ENCODE measurements at regions not wholly inside any gene's neighbourhood (a gene's known extent, or its start where the extent isn't known, plus 50 kb on each side); places are given as distances from the start of the nearest gene placed in this dataset.

DNA sequence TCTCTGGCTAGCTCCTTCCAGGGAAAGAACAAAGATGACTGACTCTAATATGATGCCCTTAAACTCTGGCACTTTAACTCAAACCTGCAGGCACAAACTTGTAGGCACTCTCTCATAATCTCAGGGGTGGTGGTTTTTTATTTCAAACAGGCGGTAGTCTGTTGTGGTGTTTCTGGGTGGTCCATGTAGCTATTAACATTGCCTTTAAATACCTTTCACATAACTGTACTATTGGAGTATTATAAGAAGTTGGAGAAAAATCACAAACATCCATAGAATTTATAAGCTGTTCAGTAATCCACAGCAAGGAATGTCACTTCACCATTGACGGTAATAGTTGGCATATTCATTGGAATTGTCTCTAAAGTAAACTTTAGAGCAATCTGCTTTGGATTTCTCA is 204.2 kb upstream of the PDE5A start:
- TF ChIP-seq, protein P1, sequence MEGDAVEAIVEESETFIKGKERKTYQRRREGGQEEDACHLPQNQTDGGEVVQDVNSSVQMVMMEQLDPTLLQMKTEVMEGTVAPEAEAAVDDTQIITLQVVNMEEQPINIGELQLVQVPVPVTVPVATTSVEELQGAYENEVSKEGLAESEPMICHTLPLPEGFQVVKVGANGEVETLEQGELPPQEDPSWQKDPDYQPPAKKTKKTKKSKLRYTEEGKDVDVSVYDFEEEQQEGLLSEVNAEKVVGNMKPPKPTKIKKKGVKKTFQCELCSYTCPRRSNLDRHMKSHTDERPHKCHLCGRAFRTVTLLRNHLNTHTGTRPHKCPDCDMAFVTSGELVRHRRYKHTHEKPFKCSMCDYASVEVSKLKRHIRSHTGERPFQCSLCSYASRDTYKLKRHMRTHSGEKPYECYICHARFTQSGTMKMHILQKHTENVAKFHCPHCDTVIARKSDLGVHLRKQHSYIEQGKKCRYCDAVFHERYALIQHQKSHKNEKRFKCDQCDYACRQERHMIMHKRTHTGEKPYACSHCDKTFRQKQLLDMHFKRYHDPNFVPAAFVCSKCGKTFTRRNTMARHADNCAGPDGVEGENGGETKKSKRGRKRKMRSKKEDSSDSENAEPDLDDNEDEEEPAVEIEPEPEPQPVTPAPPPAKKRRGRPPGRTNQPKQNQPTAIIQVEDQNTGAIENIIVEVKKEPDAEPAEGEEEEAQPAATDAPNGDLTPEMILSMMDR (IDR thresholded peaks at IDR 0.05) = no peak
- no peak for TF ChIP-seq POLR2A (IDR thresholded peaks at IDR 0.05)

All from testis (tissue), 2 donors.